ENCODE measurements at regions not wholly inside any gene's neighbourhood (a gene's known extent, or its start where the extent isn't known, plus 50 kb on each side); places are given as distances from the start of the nearest gene placed in this dataset.

- peak; percentile 89 for DNase-seq (ENCODE audit: low read depth)
- no peak overlapping the region for H3K4me3 ChIP-seq (ENCODE audit: low read depth, low read length)
- TF ChIP-seq CTCF (conservative IDR thresholded peaks at IDR 0.05; ENCODE audit: low read depth, low read length): no peak
These were observed 481.4 kb upstream of the DAB2 start for GRCh38 chr5:39906146-39906545.

- TF ChIP-seq CTCF (conservative IDR thresholded peaks at IDR 0.05; ENCODE audit: low read depth, low read length): no peak
- H3K4me3 ChIP-seq (ENCODE audit: low read depth, low read length): no peak overlapping the region
- peak; percentile 82 for DNase-seq (ENCODE audit: low read depth)
These were observed 480.6 kb upstream of the DAB2 start for GRCh38 chr5:39905356-39905755.

DNA sequence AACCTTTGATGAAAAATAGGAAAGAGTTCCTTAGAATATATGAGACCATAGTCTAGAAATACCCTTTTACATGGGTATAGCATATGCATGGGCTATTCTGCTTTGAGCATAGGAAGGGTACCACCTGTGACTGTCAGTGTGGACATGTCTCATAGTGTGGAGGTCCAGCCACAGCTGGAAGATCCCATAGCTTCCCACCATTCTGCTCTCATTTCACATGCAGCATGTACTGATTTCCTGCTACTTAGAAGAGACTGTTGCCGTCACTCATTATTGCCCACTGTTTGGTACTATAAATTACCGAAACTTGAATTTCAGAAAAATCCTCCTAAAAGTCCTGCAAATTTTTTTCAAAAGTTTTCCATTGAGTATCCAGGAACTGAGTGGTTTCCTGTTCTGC, 477.8 kb upstream of the DAB2 start:
- no peak for TF ChIP-seq CTCF (conservative IDR thresholded peaks at IDR 0.05; ENCODE audit: low read depth, low read length)
- H3K4me3 ChIP-seq (ENCODE audit: low read depth, low read length): no peak overlapping the region
- DNase-seq (ENCODE audit: low read depth): no peak

DNA sequence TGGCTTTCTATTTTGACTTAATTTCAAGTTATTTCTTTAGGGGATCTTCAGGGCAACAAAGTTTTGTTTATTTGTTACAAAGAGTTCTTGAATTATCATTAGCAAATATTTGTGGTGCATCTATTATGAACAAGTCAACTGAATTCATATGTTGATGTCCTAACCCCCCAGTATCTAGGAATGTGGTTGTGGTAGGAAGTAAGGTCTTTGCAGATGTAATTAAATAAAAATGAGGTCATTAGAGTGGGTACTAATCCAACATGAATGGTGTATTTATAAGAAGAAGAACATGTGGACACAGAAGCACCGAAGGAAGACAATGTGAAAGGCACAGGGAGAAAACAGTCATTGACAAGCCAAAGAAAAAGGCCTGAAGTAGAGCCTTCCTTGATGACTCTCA, 474.0 kb upstream of the DAB2 start:
- no peak for TF ChIP-seq CTCF (conservative IDR thresholded peaks at IDR 0.05; ENCODE audit: low read depth, low read length)
- no peak overlapping the region for H3K4me3 ChIP-seq (ENCODE audit: low read depth, low read length)
- DNase-seq (ENCODE audit: low read depth): peak; percentile 41

- H3K4me3 ChIP-seq (ENCODE audit: low read depth, low read length): no peak overlapping the region
- no peak for DNase-seq (ENCODE audit: low read depth)
- no peak for TF ChIP-seq CTCF (conservative IDR thresholded peaks at IDR 0.05; ENCODE audit: low read depth, low read length)
These were observed 471.9 kb upstream of the DAB2 start for GRCh38 chr5:39896706-39897105.

GRCh38 chr5:39896104-39896503, 471.3 kb upstream of the DAB2 start:
- H3K4me3 ChIP-seq (ENCODE audit: low read depth, low read length): no peak overlapping the region
- no peak for TF ChIP-seq CTCF (conservative IDR thresholded peaks at IDR 0.05; ENCODE audit: low read depth, low read length)
- no peak for DNase-seq (ENCODE audit: low read depth)

DNA sequence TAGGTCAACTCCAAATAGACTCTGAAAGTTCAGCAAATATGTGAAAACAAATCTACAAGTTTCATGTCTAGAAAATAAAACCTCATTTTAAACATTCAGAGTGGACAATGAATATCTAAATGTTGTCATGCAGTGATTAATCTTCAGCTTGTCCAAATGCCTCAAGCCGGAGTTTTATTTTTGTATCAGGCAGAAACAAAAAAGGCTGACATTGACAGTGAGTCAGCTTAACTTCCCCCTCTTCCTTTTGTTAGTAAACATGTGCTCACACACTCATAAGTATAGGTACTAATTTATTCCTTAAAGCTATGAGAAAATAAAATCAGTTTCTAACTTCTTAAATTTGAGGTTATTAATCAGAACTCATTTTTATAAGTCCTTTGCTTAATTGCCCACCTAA, 467.9 kb upstream of the DAB2 start:
- H3K4me3 ChIP-seq (ENCODE audit: low read depth, low read length): no peak overlapping the region
- DNase-seq (ENCODE audit: low read depth): peak; percentile 59
- no peak for TF ChIP-seq CTCF (conservative IDR thresholded peaks at IDR 0.05; ENCODE audit: low read depth, low read length)

Measured in choroid plexus epithelial cell (primary cell).